H1 (cell line): ENCODE measurements at regions not wholly inside any gene's neighbourhood (a gene's known extent, or its start where the extent isn't known, plus 50 kb on each side); places are given as distances from the start of the nearest gene placed in this dataset.

Experiments used
- GTF2F1 ChIP-seq: IDR thresholded peaks from 2 replicates; pipeline ENCODE4 v1.6.1; 2012; ENCODE audit warnings: low read depth, low read length, improper control_type of control experiment, borderline replicate concordance
- HDAC2 ChIP-seq, 2 experiments: fragments of 300-600 bp in 1 of 2; sonication (generic) in 1 of 2; IDR thresholded peaks; 2 replicates each; pipeline ENCODE4 v1.6.1; 2011 to 2012; ENCODE audit warnings: low read depth in 2 of 2, low read length in 2 of 2, mild to moderate bottlenecking in 2 of 2, moderate library complexity in 2 of 2, borderline replicate concordance in 1 of 2, inconsistent platforms in 1 of 2
- JUND ChIP-seq: IDR thresholded peaks from 2 replicates; pipeline ENCODE4 v1.6.1; 2011; ENCODE audit warnings: mild to moderate bottlenecking, improper control_type of control experiment, low read length
- PHF8 ChIP-seq: fragments of 200-600 bp; sonication (generic); conservative IDR thresholded peaks from 2 replicates; pipeline ENCODE4 v1.7.1; 2012; ENCODE audit warnings: low read depth, mild to moderate bottlenecking, inconsistent platforms, low read length, moderate library complexity

DNA sequence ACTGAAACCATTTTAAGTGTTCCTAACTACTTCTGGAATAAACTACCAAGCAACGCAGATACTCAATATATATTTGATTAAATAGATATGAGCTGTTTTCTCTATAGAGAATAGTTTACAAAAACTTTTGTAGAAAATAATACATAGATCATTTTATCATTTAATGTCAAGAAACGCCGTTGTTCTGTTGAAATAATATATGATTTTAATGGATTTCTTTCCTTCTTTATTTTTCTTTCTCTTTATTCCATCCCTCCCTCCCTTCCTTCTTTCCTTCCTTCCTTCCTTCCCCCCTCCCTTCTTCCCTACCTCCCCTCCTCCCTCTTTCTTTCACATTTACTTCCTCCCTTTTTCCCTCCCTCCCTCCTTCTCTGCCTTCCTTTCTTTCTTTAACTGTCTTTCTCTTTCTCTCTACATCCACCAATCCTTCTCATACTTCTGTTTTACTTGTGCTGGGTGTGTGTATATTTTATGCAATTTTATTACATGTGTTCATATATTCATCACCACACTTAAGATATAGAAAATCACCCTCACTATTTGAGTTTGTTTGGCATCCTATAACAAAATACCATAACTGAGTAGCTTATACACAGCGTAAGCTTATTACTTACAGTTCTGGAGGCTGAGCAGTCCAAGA lies 230.9 kb upstream of the BRINP3 start (continued):
- no peak for TF ChIP-seq PHF8
- TF ChIP-seq GTF2F1, result no peak
- no peak for TF ChIP-seq HDAC2 (IDR thresholded peaks at IDR 0.05; ENCODE audit: borderline replicate concordance in 1 of 2, low read depth in 2 of 2, low read length in 2 of 2)
- no peak for TF ChIP-seq JUND
